HG02840 (cell line): ENCODE measurements at regions not wholly inside any gene's neighbourhood (a gene's known extent, or its start where the extent isn't known, plus 50 kb on each side); places are given as distances from the start of the nearest gene placed in this dataset.

Source experiments
- ATAC-seq: cut with Tn5 transposase; IDR thresholded peaks from one replicate; pipeline ENCODE4 v1.9.1; 2021; ENCODE audit warnings: mild to moderate bottlenecking, moderate library complexity, moderate number of reproducible peaks; ENCODE audit not compliant: unreplicated experiment, low FRiP score

GRCh38 chr21:43348801-43349261 is 78.1 kb downstream of the SIK1 start:
- ATAC-seq = no peak

GRCh38 chr21:43348170-43348766 is 78.7 kb downstream of the SIK1 start:
- ATAC-seq = no peak

- ATAC-seq = no peak
These were observed 79.3 kb downstream of the SIK1 start for GRCh38 chr21:43347461-43348169.

- ATAC-seq = no peak
These were observed 80.4 kb downstream of the SIK1 start for GRCh38 chr21:43346551-43346950.

GRCh38 chr21:43345746-43346409 is 81.1 kb downstream of the SIK1 start:
- ATAC-seq = no peak

GRCh38 chr21:43345046-43345745 is 81.7 kb downstream of the SIK1 start:
- ATAC-seq = no peak

GRCh38 chr21:43343992-43344886 is 82.7 kb downstream of the SIK1 start:
- no peak for ATAC-seq

GRCh38 chr21:43343095-43343991 is 83.6 kb downstream of the SIK1 start:
- no peak for ATAC-seq

GRCh38 chr21:43342301-43342881 is 84.5 kb downstream of the SIK1 start:
- ATAC-seq = no peak

GRCh38 chr21:43341378-43342161 is 85.4 kb downstream of the SIK1 start:
- ATAC-seq = no peak

- ATAC-seq = no peak
These were observed 86.2 kb downstream of the SIK1 start for GRCh38 chr21:43340491-43341377.

GRCh38 chr21:43339668-43340067 is 87.3 kb downstream of the SIK1 start:
- ATAC-seq = no peak

GRCh38 chr21:43338951-43339350 is 88.0 kb downstream of the SIK1 start:
- no peak for ATAC-seq

GRCh38 chr21:43337901-43338655 is 88.9 kb downstream of the SIK1 start:
- ATAC-seq = no peak

GRCh38 chr21:43335119-43335518 is 91.8 kb downstream of the SIK1 start:
- ATAC-seq = no peak

- no peak for ATAC-seq
These were observed 92.5 kb downstream of the SIK1 start for GRCh38 chr21:43334214-43334958.
